Pancreas (tissue), 10 donors: ENCODE measurements at regions not wholly inside any gene's neighbourhood (a gene's known extent, or its start where the extent isn't known, plus 50 kb on each side); places are given as distances from the start of the nearest gene placed in this dataset.
A peak's percentile ranks its signal among the peaks of the same experiment; 100 is the strongest.

ENCODE experiments used
- ATAC-seq, 4 donors: fragments of 200-7000 bp; cut with Tn5 transposase; one replicate each; pipeline versions ENCODE4 v1.8.0 to v1.9.1; 2020; ENCODE audit warnings: mild to moderate bottlenecking in 4 of 4, moderate library complexity in 4 of 4
- DNase-seq, 6 donors: peaks; one replicate each; pipeline ENCODE4 v3.0.0-alpha.2; 2020
- FAIRE-seq: peaks from 2 replicates; lab custom pipeline; 2012; peaks lifted over from hg19 to GRCh38; lab: Jason Lieb, UNC
- H3K27ac ChIP-seq, 4 donors: fragments of 200-600 bp; sonication (generic); 1 replicate in 3 of 4; 2 replicates in 1 of 4; pipeline versions ENCODE4 v1.5.0 to v1.8.0; 2020
- H3K27me3 ChIP-seq, 4 donors: fragments of 200-600 bp; one replicate each; pipeline ENCODE4 v1.8.0; 2021
- H3K36me3 ChIP-seq, 3 donors: fragments of 200-600 bp; sonication (generic) in 1 of 3; one replicate each; pipeline versions ENCODE4 v1.5.0 to v1.8.0; 2020 to 2021
- H3K4me1 ChIP-seq, 3 donors: fragments of 200-600 bp; one replicate each; pipeline ENCODE4 v1.8.0; 2021
- H3K4me3 ChIP-seq, 4 donors: fragments of 200-600 bp; sonication (generic) in 2 of 4; one replicate each; pipeline versions ENCODE4 v1.5.0 to v1.8.0; 2020 to 2021
- H3K9me3 ChIP-seq, 4 donors: fragments of 200-600 bp; one replicate each; pipeline ENCODE4 v1.8.0; 2021
- WGBS, 2 donors: extraction: QIAGEN DNeasy Blood & Tissue Kit; methylation state at CpG; one replicate each; pipeline ENCODE4 v1.1.7; 2013; 5-methylcytosine and 5-hydroxymethylcytosine counted together
- intact Hi-C, 3 donors: fragments of 100-400 bp; cut with DNase I; formaldehyde crosslinking; loops; one replicate each; pipeline versions ENCODE4 v1.11.1 to v1.14.2; 2022
- TF ChIP-seq, protein P1 (sequence below), 4 donors: fragments of 200-600 bp; sonication (generic) in 3 of 4; IDR thresholded peaks; one replicate each; pipeline versions ENCODE4 v1.5.0 to v1.8.0; 2021; ENCODE audit warnings: antibody characterized with exemption in 4 of 4
- donor health status: healthy with polysubstance abuse.
- donor health status: DM: no; HTN: no; CAD: no; lungs with moderate emphysema.
- donor health status: DM: no; HTN: no; CAD: no.
- donor health status: control.
- donor health status: control.
- donor health status: Bipolar disorder and iron deficiency.
- donor health status: DM: yes; HTN: yes; CAD: no.
- donor health status: DM: no; HTN: no; CAD: no.
- donor health status: DM: no; HTN: no; CAD: no.
- donor health status: DM: yes; HTN: yes; CAD: no.

DNA sequence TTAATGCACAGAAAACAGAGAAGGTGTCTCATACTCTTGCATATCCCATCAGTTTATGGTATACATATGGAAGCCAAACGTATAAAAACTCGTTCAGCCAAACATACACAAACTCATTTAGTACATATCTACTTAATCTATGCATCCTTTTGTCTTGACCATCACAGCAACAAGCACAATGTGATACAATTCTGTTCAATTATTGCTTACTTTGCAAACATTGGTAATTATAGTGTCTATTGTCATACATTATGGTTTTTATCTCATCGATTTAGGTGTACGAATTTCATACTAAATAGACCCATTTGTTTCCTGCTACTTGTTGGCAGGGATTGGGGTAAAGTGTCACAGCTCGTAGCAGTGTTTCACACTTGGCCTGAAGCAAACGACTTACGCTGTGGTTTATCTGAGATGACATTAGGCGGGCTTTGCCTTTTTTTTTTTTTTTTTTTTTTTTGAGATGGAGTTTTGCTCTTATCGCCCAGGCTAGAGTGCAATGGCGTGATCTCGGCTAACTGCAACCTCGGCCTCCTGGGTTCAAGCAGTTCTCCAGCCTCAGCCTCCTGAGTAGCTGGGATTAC is 425.9 kb upstream of the JARID2 start:
- intact Hi-C loops, result no loop called here
- no peak overlapping the region for H3K4me3 ChIP-seq
- H3K4me1 ChIP-seq, result no peaks in the 10 kb centered on the region
- H3K27ac ChIP-seq, result no peak overlapping the region
- DNase-seq, result no peak
- WGBS, 2 donors, result 82 to 88% methylated on average over 12 of the region's 12 CpGs
- TF ChIP-seq, protein P1, sequence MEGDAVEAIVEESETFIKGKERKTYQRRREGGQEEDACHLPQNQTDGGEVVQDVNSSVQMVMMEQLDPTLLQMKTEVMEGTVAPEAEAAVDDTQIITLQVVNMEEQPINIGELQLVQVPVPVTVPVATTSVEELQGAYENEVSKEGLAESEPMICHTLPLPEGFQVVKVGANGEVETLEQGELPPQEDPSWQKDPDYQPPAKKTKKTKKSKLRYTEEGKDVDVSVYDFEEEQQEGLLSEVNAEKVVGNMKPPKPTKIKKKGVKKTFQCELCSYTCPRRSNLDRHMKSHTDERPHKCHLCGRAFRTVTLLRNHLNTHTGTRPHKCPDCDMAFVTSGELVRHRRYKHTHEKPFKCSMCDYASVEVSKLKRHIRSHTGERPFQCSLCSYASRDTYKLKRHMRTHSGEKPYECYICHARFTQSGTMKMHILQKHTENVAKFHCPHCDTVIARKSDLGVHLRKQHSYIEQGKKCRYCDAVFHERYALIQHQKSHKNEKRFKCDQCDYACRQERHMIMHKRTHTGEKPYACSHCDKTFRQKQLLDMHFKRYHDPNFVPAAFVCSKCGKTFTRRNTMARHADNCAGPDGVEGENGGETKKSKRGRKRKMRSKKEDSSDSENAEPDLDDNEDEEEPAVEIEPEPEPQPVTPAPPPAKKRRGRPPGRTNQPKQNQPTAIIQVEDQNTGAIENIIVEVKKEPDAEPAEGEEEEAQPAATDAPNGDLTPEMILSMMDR (IDR thresholded peaks at IDR 0.05), result no peak
- no peak for ATAC-seq
- H3K36me3 ChIP-seq, result no peaks in the 10 kb centered on the region
- no peaks in the 10 kb centered on the region for H3K27me3 ChIP-seq
- FAIRE-seq, result no peak
- H3K9me3 ChIP-seq, result no peaks in the 10 kb centered on the region

DNA sequence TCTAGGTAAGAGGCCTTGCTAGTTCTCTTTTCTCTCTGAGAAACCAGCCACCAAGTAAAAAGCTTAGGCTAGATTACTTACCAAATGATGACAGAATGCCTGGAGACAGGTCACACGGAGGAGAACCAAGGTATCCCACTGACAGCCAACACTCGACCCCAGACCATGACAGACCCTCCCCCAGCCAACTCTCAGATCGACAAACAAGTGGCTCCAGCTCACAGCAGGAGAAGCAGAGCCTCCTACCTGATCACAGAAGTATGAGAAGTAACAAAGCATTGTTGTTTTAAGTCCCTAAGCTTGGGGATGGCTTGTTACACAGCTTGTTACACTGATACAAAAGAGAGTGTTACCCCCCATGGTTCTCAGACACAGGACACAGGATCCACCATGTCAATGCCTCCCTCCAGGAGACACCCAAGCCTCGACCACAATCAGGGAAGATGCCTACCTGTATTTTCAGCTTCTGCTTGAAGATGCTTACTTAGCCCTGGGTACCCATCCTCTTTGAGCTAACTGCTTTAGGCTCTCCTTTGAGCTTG is 423.8 kb upstream of the JARID2 start:
- intact Hi-C loops, result no loop called here
- Histone ChIP-seq H3K9me3 (no peaks in the 10 kb centered on the region), H3K4me1 (no peaks in the 10 kb centered on the region), H3K4me3 (no peak overlapping the region), H3K27me3 (no peaks in the 10 kb centered on the region), H3K36me3 (no peaks in the 10 kb centered on the region), H3K27ac (no peak overlapping the region)
- ATAC-seq (no peak), FAIRE-seq (no peak), DNase-seq (no peak)
- TF ChIP-seq, protein P1 (IDR thresholded peaks at IDR 0.05), result no peak
- 41 to 46% methylated on average over 4 of the region's 4 CpGs for WGBS, 2 donors

DNA sequence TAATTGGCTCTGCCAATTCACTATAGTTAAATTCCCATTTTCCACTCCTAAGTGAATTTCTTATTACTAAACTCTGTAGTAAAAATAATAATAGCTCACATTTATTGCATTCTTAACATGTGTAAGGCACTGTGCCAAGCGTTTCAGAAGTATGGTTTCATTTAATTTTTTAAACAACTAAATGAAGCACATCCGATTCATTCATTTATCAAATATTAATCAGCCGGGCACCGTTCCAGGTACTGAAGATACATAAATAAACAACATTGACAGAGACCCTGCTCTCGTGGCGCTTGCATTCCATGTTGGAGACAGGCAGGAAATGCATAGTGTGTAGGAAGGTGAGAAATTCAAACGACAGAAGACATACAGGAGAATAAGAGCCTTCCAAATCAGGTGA is 423.2 kb upstream of the JARID2 start:
- TF ChIP-seq, protein P1 (IDR thresholded peaks at IDR 0.05), result no peak
- intact Hi-C loops, result no loop called here
- 54 to 56% methylated on average over 7 of the region's 7 CpGs for WGBS, 2 donors
- Histone ChIP-seq H3K4me1 (no peaks in the 10 kb centered on the region), H3K36me3 (no peaks in the 10 kb centered on the region), H3K4me3 (no peak overlapping the region), H3K27ac (no peak overlapping the region), H3K27me3 (no peaks in the 10 kb centered on the region), H3K9me3 (no peaks in the 10 kb centered on the region)
- FAIRE-seq (no peak), DNase-seq (no peak), ATAC-seq (no peak)

DNA sequence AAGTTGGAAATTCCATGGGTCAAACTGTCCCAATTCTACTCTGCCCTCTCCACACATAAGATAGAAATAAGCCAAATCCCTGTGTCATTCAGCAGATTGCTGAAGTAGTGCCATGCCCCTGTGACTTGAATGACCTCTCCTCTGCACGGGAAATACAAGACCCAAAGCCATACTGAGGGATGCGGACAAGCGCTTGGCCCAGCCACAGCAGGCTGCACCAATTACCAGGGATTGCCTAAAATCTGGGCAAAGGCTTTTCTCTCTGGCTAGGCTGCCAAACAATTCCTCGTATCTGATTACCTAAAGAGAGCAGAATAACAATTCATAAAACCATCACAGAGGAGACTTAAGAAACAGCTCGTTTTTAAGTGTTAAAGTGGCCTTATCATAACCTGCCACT is 421.8 kb upstream of the JARID2 start:
- Histone ChIP-seq H3K27ac (no peak overlapping the region), H3K27me3 (no peaks in the 10 kb centered on the region)
- WGBS, 2 donors, result 48 to 50% methylated on average over 5 of the region's 5 CpGs

More for the DNA sequence above, 421.8 kb upstream of the JARID2 start:
- Histone ChIP-seq H3K9me3 (no peaks in the 10 kb centered on the region), H3K4me3 (no peak overlapping the region), H3K4me1 (no peaks in the 10 kb centered on the region), H3K36me3 (no peaks in the 10 kb centered on the region)
- TF ChIP-seq, protein P1 (IDR thresholded peaks at IDR 0.05), result no peak
- intact Hi-C loops, result no loop called here
- FAIRE-seq, result no peak
- no peak for DNase-seq
- peak in 1 of 4 donors; percentile 26 for ATAC-seq
